HG02852 (cell line): ENCODE measurements at regions not wholly inside any gene's neighbourhood (a gene's known extent, or its start where the extent isn't known, plus 50 kb on each side); places are given as distances from the start of the nearest gene placed in this dataset.

Experiments used
- ATAC-seq: cut with Tn5 transposase; IDR thresholded peaks from one replicate; pipeline ENCODE4 v1.9.1; 2021; ENCODE audit warnings: mild to moderate bottlenecking, moderate library complexity; ENCODE audit not compliant: unreplicated experiment

- no peak for ATAC-seq
Measured at GRCh38 chr1:4086085-4086850, 186.2 kb upstream of the C1orf174 start.

GRCh38 chr1:4086921-4087320, 186.8 kb upstream of the C1orf174 start:
- no peak for ATAC-seq

GRCh38 chr1:4087530-4088420, 187.7 kb upstream of the C1orf174 start:
- ATAC-seq, result no peak

- no peak for ATAC-seq
Measured at GRCh38 chr1:4088676-4089075, 188.6 kb upstream of the C1orf174 start.

GRCh38 chr1:4089421-4090175, 189.5 kb upstream of the C1orf174 start:
- ATAC-seq, result no peak

- ATAC-seq, result no peak
Measured at GRCh38 chr1:4090556-4090955, 190.5 kb upstream of the C1orf174 start.

GRCh38 chr1:4090976-4091660, 191.0 kb upstream of the C1orf174 start:
- ATAC-seq, result no peak

- ATAC-seq, result no peak
Measured at GRCh38 chr1:4091996-4092395, 191.9 kb upstream of the C1orf174 start.

- ATAC-seq, result no peak
Measured at GRCh38 chr1:4093856-4094565, 193.9 kb upstream of the C1orf174 start.

GRCh38 chr1:4095433-4095971, 195.4 kb upstream of the C1orf174 start:
- ATAC-seq, result no peak

- no peak for ATAC-seq
Measured at GRCh38 chr1:4101459-4102161, 201.5 kb upstream of the C1orf174 start.

- no peak for ATAC-seq
Measured at GRCh38 chr1:4105300-4105880, 205.3 kb upstream of the C1orf174 start.

- no peak for ATAC-seq
Measured at GRCh38 chr1:4106731-4107130, 206.7 kb upstream of the C1orf174 start.

GRCh38 chr1:4107291-4107690, 207.2 kb upstream of the C1orf174 start:
- no peak for ATAC-seq

- ATAC-seq, result no peak
Measured at GRCh38 chr1:4108331-4108730, 208.3 kb upstream of the C1orf174 start.

GRCh38 chr1:4108758-4109627, 208.9 kb upstream of the C1orf174 start:
- no peak for ATAC-seq

- ATAC-seq, result no peak
Measured at GRCh38 chr1:4109628-4109940, 209.5 kb upstream of the C1orf174 start.

- ATAC-seq, result no peak
Measured at GRCh38 chr1:4110888-4111287, 210.8 kb upstream of the C1orf174 start.
